ENCODE measurements at regions not wholly inside any gene's neighbourhood (a gene's known extent, or its start where the extent isn't known, plus 50 kb on each side); places are given as distances from the start of the nearest gene placed in this dataset.

DNA sequence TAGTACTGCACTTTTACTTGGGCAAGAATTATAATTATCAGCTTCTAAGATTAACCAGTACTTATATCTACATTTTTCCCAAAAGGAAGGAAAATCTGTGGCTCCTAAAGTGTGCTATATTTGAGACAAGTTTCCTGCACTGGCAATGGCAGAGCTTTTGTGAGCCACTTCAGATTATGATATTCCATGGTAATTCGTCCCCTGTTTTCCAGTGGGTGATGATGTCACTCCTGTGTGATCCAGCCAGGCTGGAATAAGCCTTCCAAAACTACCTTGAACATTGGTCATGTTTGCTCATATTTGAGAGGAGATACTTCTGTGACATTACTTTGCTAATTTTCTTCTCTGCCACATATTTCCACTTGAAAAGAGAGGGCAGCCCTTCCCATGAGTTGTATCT is 302.1 kb downstream of the MDFIC start:
- TF ChIP-seq YY1 (IDR thresholded peaks at IDR 0.05; ENCODE audit: low read depth, low read length) = no peak
- TF ChIP-seq CEBPB (IDR thresholded peaks at IDR 0.05; ENCODE audit: low read depth, low read length) = no peak
- no peak for TF ChIP-seq CTCF (IDR thresholded peaks at IDR 0.05; ENCODE audit: control extremely low read depth in 1 of 3, insufficient read depth in 1 of 3, low read depth in 1 of 3, low read length in 3 of 3)
- TF ChIP-seq KDM1A (IDR thresholded peaks at IDR 0.05; ENCODE audit: borderline replicate concordance, low read length) = no peak
- no peak for TF ChIP-seq BCL11A (IDR thresholded peaks at IDR 0.05; ENCODE audit: low read depth in 2 of 2, low read length in 2 of 2)
- no peak for TF ChIP-seq EZH2 (IDR thresholded peaks at IDR 0.05; ENCODE audit: low read depth, low read length, severe bottlenecking)
- TF ChIP-seq TAF1 (IDR thresholded peaks at IDR 0.05; ENCODE audit: low read depth, low read length) = no peak
- no peak for TF ChIP-seq POLR2AphosphoS5 (IDR thresholded peaks at IDR 0.05; ENCODE audit: low read depth, low read length)
- no peak for TF ChIP-seq ZNF274 (IDR thresholded peaks at IDR 0.05; ENCODE audit: borderline replicate concordance, extremely low read depth, low read length)
- no peak for TF ChIP-seq CHD2 (IDR thresholded peaks at IDR 0.05; ENCODE audit: low read length)
